COLO829 (cell line): ENCODE measurements at regions not wholly inside any gene's neighbourhood (a gene's known extent, or its start where the extent isn't known, plus 50 kb on each side); places are given as distances from the start of the nearest gene placed in this dataset.

ENCODE experiments used
- DNase-seq: peaks from one replicate; pipeline ENCODE4 v3.0.0; 2012; ENCODE audit warnings: low spot score

- DNase-seq, result no peak
These were observed 240.7 kb upstream of the TRAM1L1 start for GRCh38 chr4:117326091-117326490.

DNA sequence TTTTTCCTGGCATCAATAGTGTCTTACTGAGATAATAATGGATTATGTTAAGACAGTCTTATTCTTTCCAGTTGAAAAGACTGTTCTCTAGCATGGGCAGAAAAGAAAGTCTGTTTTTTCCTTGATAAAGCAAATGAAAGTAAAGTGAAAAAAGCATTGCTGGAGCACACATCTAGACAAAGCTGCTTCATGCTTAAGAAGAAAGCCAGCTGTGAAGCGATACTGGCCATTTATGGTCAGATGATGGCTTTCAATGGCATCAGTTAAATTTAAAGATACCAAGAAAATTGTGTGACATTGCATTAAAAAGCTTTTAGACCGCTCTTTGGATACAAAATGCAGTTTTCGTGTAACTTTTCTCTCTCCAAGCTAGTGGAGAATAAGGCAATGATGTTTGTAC is 242.1 kb upstream of the TRAM1L1 start:
- no peak for DNase-seq

- no peak for DNase-seq
These were observed 243.0 kb upstream of the TRAM1L1 start for GRCh38 chr4:117328333-117328732.

- no peak for DNase-seq
These were observed 246.4 kb upstream of the TRAM1L1 start for GRCh38 chr4:117331817-117332216.

DNA sequence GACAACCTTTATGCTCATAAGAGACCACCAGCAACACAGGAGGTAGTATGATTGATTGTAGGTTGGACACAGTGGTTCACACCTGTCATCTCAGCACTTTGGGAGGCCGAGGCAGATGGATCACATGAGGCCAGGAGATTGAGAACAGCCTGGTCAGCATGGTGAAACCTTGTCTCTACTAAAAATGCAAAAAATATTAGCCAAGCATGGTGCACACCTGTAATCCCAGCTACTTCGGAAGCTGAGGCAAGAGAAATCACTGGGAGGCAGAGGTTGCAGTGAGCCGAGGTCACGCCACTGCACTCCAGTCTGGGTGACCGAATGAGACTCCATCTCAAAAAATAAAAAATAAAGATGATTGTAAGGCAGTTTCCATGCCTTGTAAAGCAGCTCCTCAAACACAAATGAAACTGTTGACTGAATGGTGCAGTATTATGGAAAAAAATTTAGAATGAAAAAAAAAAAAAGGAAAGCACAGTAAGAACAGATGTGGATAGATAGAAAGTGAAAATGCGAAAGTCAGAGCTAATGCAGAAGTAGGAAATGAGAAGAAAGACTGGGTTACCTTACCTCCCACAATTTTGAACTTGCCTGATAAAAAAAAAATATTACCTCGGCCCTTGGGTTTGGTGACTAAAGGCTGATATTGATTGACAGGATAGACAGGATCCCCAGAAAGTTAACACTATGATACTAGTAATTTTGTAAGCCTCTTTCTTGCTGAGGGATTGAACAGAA is 249.2 kb upstream of the TRAM1L1 start:
- DNase-seq, result no peak

DNA sequence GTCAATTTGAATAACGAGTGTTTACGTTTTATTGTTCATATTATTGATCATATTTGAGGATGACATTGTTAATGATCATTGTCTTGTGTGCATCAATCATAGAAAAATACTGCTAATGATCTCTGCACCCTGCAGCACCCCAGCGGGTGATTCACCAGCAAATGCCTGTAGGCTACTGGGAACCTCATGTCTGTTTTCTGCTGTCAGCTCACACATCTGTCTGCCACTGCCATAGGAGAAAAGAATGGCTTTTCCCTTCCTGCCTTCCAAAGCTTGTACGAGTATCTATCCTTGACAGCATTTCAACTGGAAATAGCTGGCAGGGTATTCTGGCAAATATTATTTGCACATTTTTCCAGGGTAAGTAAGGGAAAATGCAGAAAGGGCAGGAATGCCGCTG is 272.1 kb upstream of the TRAM1L1 start:
- no peak for DNase-seq

- DNase-seq, result no peak
These were observed 272.5 kb upstream of the TRAM1L1 start for GRCh38 chr4:117357866-117358265.

GRCh38 chr4:117370944-117371668 is 285.7 kb upstream of the TRAM1L1 start:
- DNase-seq, result no peak

DNA sequence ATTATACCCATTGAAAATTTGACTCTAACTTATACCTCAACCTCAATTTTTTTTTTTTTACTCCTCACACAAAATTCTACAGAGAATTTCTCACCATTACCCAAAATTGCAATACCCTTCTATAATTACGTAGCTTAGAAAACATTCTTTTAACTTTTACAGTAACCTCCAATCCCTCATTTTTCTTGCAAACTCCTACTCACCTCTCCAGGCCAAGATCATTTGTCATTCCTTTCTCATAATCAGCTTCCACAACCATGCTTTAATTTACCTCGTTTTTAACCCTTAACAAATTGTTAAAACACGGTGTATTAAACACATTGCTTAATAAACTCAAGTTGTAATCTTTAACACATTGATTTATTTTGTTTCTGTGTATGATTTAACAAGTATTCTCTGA is 289.7 kb upstream of the TRAM1L1 start:
- no peak for DNase-seq

DNA sequence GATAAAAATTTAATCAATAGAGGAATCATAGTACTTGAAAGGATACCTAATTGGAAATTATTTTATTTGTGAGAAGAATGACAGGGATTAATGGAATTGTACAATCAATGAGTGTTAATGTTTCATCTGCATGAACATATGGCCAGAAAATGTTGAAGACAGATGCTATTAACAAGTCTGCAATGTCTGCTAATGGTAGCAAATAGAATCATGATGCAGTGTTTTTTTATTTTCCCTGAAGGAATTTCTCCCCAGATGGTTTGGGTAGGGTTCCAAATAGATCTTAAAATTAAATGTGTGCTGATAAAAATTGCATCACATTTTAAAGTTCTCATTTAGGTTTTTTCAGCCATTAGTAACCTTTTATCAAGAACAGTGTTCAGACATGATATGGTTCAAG is 291.3 kb upstream of the TRAM1L1 start:
- DNase-seq, result no peak

- no peak for DNase-seq
These were observed 293.6 kb upstream of the TRAM1L1 start for GRCh38 chr4:117378942-117379341.

DNA sequence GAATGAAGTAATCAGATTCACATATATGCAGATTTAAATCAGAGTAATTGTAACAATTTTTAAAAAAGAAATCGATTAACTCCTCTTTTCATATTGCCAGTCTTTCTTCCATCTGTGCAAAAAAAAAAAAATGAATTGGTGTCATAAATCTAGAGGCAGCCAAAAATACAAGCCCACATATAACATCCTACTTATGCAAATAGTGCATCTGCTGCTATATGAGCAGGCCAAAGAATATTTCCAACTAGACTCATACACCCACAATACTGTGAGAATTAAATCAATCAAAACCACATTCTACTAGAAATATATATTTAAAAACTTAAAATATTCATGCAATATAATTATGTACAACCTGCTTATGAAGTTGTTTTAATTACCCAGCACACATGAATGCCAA is 298.1 kb upstream of the TRAM1L1 start:
- DNase-seq, result no peak

GRCh38 chr4:117385526-117385925 is 300.1 kb upstream of the TRAM1L1 start:
- peak; percentile 36 for DNase-seq

DNA sequence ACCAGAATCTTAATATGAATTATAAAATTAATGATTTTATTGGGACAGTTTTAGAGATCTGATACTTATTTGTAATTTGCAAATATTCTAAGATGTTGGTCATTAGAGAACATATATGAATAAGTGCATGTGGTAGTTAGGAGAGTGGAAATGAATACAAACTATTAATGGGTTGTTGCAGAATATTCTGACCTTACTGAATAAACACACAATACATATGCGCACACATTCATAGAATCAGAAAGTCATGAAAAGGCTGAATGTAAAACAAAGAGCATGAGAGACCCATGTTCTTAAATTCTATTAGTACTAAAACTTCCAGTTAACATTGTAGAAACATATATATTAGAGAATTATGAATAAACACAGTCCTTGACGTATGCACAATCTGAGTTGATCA is 301.7 kb upstream of the TRAM1L1 start:
- DNase-seq, result no peak

- peak; percentile 35 for DNase-seq
These were observed 314.9 kb upstream of the TRAM1L1 start for GRCh38 chr4:117400039-117400835.

- no peak for DNase-seq
These were observed 327.3 kb upstream of the TRAM1L1 start for GRCh38 chr4:117412661-117413060.

DNA sequence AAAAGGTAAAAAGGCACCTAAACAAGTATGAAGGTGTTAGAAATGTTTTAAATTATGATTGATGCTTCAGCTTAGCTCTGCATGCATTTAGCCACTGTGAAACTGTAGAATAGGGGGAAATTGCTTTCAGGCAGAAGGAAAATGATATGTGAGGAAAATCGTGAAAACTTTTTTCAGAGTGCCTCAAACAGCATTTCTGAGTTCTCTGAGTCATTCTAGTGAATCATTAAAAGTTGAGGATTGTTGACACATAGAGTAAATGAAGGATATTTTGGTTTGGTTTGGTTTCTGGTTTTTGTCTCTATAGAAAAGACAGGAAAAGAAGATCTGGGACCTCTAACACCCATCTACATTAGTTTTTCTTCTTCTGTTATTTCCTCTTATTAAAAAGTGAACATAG is 332.5 kb upstream of the TRAM1L1 start:
- no peak for DNase-seq

GRCh38 chr4:117420948-117421347 is 335.6 kb upstream of the TRAM1L1 start:
- DNase-seq, result no peak

DNA sequence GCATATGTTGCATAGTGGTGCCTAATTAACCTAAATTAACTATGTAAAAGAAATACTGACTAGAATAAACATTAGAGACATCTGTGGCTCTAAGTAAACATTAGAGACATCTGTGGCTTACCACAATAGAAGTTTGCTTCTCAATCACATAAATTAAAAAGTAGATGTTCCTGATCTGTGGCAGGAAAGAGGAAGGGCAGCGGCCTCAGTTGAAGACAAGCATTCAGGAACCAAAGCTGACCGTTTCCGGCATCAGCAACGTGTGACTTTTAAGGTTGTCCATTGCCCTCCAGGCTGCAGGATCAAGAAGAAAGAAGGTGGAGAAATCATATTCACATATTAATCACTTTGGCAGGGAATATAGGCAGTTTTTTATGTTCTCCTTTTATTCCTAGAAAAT is 336.3 kb upstream of the TRAM1L1 start:
- no peak for DNase-seq

- no peak for DNase-seq
These were observed 336.9 kb upstream of the TRAM1L1 start for GRCh38 chr4:117422297-117422696.

GRCh38 chr4:117425636-117426035 is 340.3 kb upstream of the TRAM1L1 start:
- no peak for DNase-seq

GRCh38 chr4:117428536-117428935 is 343.2 kb upstream of the TRAM1L1 start:
- no peak for DNase-seq

- no peak for DNase-seq
These were observed 343.7 kb upstream of the TRAM1L1 start for GRCh38 chr4:117429061-117429460.
